ENCODE measurements at regions not wholly inside any gene's neighbourhood (a gene's known extent, or its start where the extent isn't known, plus 50 kb on each side); places are given as distances from the start of the nearest gene placed in this dataset.

GRCh38 chr5:54383941-54384340 lies 71.6 kb upstream of the HSPB3 start:
- TF ChIP-seq CTCF (IDR thresholded peaks at IDR 0.05 in 4 of 5, conservative IDR thresholded peaks at IDR 0.05 in 1 of 5), result no peak
- TF ChIP-seq POLR2A (IDR thresholded peaks at IDR 0.05), result no peak

All from gastrocnemius medialis (tissue), 4 donors.